HG03565 (cell line): ENCODE measurements at regions not wholly inside any gene's neighbourhood (a gene's known extent, or its start where the extent isn't known, plus 50 kb on each side); places are given as distances from the start of the nearest gene placed in this dataset.
A peak's percentile ranks its signal among the peaks of the same experiment; 100 is the strongest.

Source experiments
- ATAC-seq: cut with Tn5 transposase; IDR thresholded peaks from one replicate; pipeline ENCODE4 v1.9.1; 2021; ENCODE audit warnings: mild to moderate bottlenecking, moderate library complexity; ENCODE audit not compliant: unreplicated experiment

DNA sequence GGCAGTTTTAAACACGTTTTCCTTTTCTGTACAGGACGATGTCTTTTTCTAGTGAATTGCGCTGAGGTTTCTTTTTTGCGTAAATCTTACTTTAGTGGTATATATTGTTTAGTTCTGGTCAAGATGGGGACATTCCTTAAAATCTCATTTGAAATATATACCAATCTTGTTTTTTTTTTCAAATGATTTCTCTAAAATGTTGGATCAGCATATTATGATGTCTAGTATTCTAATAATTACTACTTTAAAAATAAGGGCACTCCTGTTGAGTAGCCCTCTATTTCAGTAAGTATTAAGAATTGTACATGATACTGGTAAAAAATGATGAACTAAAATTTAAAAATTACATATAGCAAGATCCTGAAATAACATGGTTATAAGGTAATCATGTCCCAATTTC, 224.1 kb upstream of the ARHGAP24 start:
- ATAC-seq: no peak

DNA sequence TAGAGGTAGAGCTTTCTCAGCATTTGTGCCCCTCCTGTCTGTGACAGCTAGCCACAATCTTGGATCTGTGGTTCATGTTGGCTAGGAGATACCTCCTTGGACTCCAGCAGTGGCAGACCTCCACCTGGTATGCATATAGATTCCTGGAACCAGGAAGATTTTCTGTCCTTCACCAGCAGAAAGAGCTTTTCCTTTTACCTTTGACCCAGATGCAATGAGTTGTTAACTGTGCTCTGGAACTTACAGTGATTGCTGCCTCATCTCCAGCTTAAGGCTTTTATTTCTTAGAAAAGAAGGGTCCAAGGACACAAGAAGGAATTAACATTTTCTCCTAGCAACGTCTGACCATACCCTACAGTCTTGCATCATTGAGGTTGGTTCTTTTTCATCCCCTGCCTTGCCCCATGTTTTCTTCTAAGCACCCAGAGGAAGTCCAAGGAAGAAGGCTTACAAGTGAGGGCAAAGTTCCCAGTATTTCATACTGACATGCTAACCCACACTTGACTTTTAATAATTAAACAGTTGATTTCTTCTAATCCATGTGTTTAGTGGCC, 217.1 kb upstream of the ARHGAP24 start:
- no peak for ATAC-seq

GRCh38 chr4:85260064-85260463, 214.9 kb upstream of the ARHGAP24 start:
- no peak for ATAC-seq

- no peak for ATAC-seq
These were observed 209.7 kb upstream of the ARHGAP24 start for GRCh38 chr4:85265234-85265633.

- no peak for ATAC-seq
These were observed 206.8 kb upstream of the ARHGAP24 start for GRCh38 chr4:85268188-85268587.

DNA sequence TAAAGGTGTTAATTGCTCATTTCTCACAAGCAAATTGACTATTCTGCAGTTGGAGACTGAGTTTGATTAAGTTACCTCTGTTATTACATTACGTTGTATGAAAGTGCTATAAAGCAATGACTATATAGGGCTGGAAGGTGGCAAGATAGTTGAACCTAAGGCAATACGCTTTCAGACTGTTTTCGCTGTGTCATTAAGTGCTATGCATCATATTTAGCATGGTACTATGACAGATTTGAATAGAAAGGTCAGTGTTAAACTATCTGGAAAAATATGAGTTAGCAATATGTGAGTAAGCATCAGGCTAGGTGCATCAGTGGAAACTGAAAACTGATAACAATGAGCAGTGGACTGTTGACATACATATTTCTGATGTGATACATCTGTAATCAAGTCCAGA, 206.0 kb upstream of the ARHGAP24 start:
- no peak for ATAC-seq

DNA sequence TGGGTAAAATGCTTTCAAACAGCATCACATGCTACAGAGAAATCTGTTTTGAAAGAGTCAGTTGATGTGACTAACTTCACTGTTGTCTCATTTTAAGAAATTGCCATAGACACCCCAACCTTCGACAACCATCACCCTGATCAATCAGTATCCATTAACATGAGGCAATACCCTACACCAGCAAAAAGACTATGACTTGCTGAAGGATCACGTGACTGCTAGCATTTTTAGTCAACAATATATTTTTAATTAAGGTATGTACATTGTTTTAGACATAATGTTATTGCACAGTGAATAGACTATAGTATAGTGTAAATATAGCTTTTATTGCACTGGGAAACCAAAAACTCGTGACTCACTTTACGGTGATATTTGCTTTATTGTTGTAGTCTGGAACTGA, 200.0 kb upstream of the ARHGAP24 start:
- ATAC-seq: no peak

DNA sequence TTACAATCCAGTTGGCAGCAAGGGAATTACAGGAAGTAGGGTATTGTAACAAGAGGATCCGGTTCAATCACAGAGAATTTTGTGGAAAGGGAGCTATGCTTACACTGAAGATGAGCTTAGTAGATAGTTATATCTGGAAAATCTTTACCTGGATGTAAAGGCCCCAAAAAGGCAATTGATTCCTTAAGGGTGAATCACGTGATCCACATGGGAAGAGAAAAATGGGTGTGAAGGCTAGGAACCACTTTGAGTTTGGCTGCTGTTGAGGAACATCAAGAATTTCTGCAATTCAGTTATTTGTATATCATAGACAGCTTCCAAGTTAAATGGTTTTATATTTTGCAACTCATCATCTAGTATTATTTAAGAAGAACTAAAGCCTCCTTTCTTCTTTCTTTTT, 194.0 kb upstream of the ARHGAP24 start:
- no peak for ATAC-seq

- ATAC-seq: no peak
These were observed 183.7 kb upstream of the ARHGAP24 start for GRCh38 chr4:85291226-85291625.

DNA sequence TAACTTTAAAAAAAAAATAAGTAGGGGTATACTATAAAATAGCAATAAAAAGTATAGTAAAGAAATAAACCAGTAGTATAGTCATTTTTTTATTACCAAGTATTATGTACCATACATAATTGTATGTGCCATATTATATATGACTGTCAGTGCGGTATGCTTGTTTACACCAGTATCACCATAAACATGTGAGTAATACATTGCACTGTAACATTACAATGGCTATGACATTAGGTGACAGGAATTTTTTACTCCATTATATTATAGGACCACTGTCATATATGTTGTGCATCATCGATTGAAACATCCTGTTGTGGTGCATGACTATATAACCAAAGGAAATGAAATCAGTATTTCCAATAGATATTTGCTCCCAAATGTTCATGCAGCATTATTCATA, 176.9 kb upstream of the ARHGAP24 start:
- ATAC-seq: no peak

- ATAC-seq: no peak
These were observed 172.7 kb upstream of the ARHGAP24 start for GRCh38 chr4:85302193-85302736.

DNA sequence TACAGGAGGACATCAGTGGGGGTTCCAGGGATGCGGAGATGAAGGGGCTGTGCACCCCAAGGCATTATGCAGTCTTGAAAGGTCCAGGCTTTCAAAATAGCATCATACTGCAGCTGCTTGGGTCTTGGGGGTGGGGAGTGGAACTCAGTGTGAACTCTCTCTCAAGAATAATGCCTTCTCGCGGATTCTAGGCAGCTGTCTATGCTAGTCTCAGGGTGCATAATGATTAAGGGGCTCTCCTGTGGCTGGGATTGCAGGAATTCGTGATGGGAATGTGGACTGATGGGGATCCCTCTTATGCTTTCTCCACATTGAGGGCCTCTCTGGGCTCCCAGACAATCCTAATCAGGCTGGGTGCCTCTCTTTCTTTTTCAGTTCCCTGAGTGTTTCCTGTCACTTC, 172.2 kb upstream of the ARHGAP24 start:
- no peak for ATAC-seq

DNA sequence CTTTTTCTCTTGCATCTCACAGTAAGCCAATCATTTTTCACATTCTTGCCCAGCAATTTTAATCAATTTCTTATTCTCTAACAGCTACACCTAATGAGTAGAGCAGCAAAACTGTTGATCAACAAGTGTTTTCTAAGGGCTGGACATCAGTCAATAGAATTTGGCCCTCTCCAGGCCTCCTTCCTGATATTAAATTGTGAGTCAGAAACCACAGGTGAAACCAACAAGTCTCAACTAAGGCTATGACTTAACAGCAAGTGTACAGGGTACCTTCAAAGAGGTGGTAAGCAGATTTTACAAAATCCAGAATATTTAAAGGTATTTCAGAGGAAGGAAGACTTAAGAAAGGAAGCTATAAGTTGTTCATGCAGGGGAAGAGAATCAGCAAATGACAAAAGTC, 156.5 kb upstream of the ARHGAP24 start:
- no peak for ATAC-seq

DNA sequence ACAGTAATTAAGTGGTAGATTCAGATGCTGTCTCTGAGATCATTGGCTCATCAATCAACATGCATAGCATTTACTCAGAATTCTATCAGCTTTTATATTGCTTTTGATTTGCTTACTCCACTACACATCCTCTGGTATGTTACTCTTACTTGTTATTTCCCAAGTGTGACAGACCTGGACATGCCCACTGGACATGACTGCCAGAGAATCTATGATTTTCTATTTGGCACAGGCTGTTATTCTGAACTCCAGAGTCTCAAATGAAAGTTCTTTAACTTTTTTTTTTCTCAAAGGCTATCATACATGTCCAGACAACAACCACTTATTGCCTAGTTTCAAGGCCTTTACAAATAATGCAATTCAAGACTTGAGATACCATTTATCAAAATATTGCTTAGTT, 116.1 kb upstream of the ARHGAP24 start:
- no peak for ATAC-seq

DNA sequence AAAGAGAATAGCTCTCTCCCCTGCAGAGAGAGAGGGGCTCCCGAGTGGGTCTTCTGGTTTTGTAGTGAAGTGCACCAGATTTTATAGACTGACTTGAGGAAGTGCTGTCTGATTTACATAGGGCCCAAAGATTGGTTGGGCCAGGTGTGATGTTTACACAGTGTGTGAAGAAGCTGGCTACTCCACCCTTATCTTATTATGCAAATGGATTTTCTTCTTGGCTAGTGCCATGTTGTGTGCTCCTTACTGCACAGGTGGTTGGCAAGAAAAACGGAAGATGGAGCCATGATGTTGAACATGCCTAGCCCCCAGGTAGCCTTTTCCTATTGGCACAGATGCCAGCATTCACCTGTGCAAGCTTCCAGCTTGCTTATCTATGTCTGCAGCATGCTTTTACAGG, 112.4 kb upstream of the ARHGAP24 start:
- ATAC-seq: no peak

GRCh38 chr4:85367815-85368214, 107.1 kb upstream of the ARHGAP24 start:
- no peak for ATAC-seq

DNA sequence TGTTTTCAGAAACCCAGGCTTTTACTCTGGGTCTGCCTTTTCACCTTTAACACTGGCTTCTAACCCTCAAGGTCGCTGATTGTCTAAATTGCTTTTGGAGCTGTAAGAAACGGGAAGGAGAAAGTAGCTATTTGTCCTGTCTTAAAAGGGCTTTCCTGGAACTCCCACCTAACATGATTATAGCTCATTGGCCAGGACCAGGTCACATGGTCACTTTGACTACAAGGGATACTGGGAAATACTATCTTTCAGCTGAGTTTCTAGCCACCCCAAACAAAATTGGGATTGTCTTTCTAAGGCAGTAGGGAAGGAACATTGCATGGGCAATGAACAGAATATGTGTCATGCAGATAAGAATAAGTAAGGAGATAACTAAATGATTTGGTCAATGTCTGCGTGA, 106.7 kb upstream of the ARHGAP24 start:
- ATAC-seq: no peak

DNA sequence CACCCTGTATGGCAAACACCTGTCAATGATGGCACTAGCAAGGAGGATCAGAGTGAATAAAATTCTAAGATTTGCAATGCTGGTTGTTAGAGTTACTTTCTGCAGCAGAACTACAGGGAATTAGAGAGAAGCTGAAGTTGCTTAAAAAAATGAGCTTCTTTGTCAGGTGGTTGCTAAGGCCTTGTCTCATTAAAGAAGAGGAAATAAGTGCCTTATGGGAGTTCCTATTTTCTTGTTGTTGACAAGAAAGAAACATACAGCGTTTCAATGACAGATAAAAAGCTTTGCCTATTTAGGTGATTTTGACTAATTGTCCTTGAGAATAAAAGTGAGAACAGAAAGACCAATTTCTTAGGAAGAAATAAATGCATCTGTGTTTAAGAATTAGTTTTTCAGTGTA, 106.0 kb upstream of the ARHGAP24 start:
- ATAC-seq: no peak

GRCh38 chr4:85369703-85370380, 105.1 kb upstream of the ARHGAP24 start:
- no peak for ATAC-seq

- peak; percentile 94 for ATAC-seq
These were observed 104.4 kb upstream of the ARHGAP24 start for GRCh38 chr4:85370400-85371032.

GRCh38 chr4:85372966-85373365, 102.0 kb upstream of the ARHGAP24 start:
- no peak for ATAC-seq

GRCh38 chr4:85376285-85376684, 98.7 kb upstream of the ARHGAP24 start:
- no peak for ATAC-seq
